ENCODE measurements at regions not wholly inside any gene's neighbourhood (a gene's known extent, or its start where the extent isn't known, plus 50 kb on each side); places are given as distances from the start of the nearest gene placed in this dataset.

DNA sequence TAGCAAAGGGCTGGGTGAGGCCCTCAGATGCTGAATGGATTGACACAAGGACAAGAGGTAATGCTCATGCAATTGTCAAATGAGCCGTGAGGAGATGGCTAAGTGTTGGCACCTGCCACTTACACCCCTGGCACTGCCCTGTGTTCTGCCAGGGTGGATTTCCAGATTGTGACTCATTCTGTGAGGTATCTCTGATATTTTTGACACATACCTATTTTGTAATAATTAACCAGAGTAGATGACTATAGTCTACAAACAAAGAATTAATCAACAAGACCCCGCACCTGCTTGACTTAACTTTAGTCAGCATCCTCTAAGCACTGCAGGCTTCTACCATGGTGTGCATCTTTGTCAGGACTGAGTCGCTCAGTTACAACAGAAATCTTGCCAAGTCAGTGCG, 200.8 kb downstream of the DIRAS2 start:
- H3K4me3 ChIP-seq (replicated peaks in 1 of 2; ENCODE audit: low read depth in 2 of 2, low read length in 2 of 2) = no peak overlapping the region
- no peak for DNase-seq (ENCODE audit: low read depth in 2 of 2)
- TF ChIP-seq, protein P1, sequence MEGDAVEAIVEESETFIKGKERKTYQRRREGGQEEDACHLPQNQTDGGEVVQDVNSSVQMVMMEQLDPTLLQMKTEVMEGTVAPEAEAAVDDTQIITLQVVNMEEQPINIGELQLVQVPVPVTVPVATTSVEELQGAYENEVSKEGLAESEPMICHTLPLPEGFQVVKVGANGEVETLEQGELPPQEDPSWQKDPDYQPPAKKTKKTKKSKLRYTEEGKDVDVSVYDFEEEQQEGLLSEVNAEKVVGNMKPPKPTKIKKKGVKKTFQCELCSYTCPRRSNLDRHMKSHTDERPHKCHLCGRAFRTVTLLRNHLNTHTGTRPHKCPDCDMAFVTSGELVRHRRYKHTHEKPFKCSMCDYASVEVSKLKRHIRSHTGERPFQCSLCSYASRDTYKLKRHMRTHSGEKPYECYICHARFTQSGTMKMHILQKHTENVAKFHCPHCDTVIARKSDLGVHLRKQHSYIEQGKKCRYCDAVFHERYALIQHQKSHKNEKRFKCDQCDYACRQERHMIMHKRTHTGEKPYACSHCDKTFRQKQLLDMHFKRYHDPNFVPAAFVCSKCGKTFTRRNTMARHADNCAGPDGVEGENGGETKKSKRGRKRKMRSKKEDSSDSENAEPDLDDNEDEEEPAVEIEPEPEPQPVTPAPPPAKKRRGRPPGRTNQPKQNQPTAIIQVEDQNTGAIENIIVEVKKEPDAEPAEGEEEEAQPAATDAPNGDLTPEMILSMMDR (IDR thresholded peaks at IDR 0.05; ENCODE audit: low read depth, low read length) = no peak

DNA sequence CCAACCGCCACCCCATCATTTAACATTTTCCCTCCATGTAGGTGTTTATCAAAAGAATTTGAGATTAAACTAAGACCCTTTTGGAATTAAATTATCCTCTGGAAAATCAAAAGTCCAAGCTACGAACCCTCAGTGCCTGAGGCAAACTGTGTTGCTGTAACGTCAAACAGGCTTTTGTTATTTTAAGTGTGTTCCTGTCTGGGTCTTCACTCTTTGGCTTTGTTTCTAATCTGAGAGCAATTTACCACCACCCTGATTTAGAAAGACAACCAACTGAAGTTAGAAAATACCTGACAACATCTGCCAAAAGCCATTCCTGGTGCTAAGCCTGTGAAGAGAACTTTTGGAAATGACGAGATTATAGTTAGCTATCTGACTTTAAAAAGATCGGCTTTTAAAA, 199.9 kb downstream of the DIRAS2 start:
- TF ChIP-seq, protein P1 (IDR thresholded peaks at IDR 0.05; ENCODE audit: low read depth, low read length) = no peak
- no peak overlapping the region for H3K4me3 ChIP-seq (replicated peaks in 1 of 2; ENCODE audit: low read depth in 2 of 2, low read length in 2 of 2)
- DNase-seq (ENCODE audit: low read depth in 2 of 2) = no peak

DNA sequence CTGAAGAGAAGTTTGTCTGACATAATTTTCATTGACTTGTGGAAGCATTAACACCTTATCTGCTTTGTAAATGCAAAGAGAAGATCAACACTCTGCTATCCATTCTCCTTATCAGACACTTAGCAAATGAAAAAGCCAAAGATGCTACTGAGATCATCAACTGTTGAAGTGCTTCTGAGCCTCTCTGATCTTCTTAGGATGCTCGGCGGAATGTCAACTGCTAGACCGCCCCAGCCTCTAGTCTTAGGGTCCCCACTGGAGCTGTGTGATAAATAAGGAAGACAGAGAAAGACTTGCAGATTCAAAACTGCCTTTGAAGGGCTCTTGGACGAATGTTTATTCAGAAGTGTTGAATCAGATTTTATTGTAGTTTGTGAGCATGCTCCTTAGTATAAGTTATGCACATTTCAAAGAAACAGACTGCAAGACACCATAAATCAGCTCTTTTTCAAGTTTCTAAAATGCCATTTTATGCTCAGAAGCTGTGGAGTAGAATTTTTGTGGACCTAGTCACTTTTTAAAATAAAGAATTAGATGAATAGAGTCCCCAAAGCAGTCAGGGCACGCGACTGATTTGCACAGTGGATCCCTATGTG, 197.9 kb downstream of the DIRAS2 start:
- H3K4me3 ChIP-seq (replicated peaks in 1 of 2; ENCODE audit: low read depth in 2 of 2, low read length in 2 of 2) = no peak overlapping the region
- TF ChIP-seq, protein P1 (IDR thresholded peaks at IDR 0.05; ENCODE audit: low read depth, low read length) = no peak
- DNase-seq (ENCODE audit: low read depth in 2 of 2) = no peak

DNA sequence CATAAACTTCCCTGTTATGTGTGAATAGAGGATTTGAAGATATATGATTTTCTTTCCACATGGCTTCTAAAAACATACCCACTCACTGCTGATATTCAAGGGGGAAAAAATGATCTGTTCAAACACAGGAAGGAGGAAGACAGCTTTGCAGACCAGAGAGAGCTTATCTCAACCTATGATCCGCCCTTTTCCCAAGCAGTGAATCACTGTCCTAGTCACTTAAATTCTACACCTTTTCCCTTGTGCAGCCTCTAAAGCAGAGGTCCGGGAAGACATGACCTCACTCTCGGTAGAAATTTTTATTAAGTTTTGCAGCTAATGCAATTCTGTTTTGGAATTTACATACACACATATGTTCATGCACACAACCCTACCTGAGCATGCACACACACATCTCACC, 197.2 kb downstream of the DIRAS2 start:
- TF ChIP-seq, protein P1 (IDR thresholded peaks at IDR 0.05; ENCODE audit: low read depth, low read length) = no peak
- DNase-seq (ENCODE audit: low read depth in 2 of 2) = no peak
- H3K4me3 ChIP-seq (replicated peaks in 1 of 2; ENCODE audit: low read depth in 2 of 2, low read length in 2 of 2) = no peak overlapping the region

DNA sequence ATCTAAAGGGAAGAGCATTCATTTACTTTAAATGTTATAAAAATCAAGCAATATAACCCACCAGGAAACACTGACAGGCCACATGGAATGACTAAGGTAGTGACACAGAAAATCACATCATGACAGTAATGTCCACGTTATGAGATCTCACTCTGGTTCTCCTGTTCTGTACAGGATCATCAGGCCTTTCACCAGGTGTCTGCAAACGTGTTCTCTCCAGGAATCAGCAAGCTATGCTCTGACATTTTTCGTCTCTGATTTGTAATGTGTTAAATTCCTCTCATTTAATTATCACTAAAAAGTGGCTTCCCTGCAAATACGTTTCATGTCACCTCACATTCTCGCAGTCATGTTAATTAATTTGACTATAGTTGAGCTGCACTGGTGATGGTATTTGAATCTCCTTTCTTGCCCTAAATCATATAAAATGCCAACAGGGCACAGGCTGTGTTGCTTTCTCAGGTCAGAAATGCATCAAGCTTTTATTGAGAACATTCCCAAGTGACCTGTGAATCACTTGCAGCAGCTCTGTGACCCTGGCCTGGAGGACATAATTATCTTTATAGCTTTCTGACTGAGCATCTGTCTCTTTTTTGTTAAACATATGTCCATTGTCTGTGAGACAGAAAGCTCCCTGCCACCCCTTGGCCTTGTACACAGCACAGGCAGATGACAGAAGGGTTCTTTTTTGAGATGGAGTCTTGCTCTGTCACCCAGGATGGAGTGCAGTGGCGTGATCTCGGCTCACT, 196.2 kb downstream of the DIRAS2 start:
- H3K4me3 ChIP-seq (replicated peaks in 1 of 2; ENCODE audit: low read depth in 2 of 2, low read length in 2 of 2) = no peak overlapping the region
- TF ChIP-seq, protein P1 (IDR thresholded peaks at IDR 0.05; ENCODE audit: low read depth, low read length) = no peak
- DNase-seq (ENCODE audit: low read depth in 2 of 2) = no peak

DNA sequence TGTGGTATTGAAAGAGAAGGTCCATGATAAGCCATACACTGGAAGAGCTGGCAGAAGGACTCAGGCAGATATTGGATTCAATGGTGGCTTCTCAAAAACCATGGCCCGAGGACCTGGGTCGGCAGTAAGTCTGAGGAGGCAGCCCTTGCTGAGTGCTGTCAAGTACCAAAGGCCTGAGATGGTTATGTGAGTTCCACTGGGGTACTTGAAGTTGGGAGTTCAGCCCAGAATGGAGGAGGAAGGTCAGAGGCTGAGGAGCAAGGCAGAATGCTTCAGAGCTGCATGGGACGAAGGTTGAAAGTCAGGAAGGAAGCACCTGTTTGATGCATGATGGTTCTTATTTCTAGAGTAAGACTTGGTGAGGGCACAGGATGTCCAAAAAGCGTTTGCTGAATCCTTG, 194.9 kb downstream of the DIRAS2 start:
- H3K4me3 ChIP-seq (replicated peaks in 1 of 2; ENCODE audit: low read depth in 2 of 2, low read length in 2 of 2) = no peak overlapping the region
- TF ChIP-seq, protein P1 (IDR thresholded peaks at IDR 0.05; ENCODE audit: low read depth, low read length) = no peak
- DNase-seq (ENCODE audit: low read depth in 2 of 2) = no peak
